H1 (cell line): ENCODE measurements at regions not wholly inside any gene's neighbourhood (a gene's known extent, or its start where the extent isn't known, plus 50 kb on each side); places are given as distances from the start of the nearest gene placed in this dataset.

Source experiments
- CTCF ChIA-PET: fragments of 300-600 bp; sonication (Branson Sonifier 250); formaldehyde crosslinking; loops from one replicate; lab custom pipeline; 2021; ENCODE audit not compliant: partially characterized antibody; lab: Charles Lee
- POLR2A ChIA-PET: fragments of 300-600 bp; sonication (Branson Sonifier 250); formaldehyde crosslinking; loops from one replicate; lab custom pipeline; 2021; ENCODE audit warnings: inconsistent platforms; ENCODE audit not compliant: partially characterized antibody; lab: Charles Lee
- DNase-seq, 2 experiments: peaks; one replicate each; pipeline versions ENCODE4 v3.0.0 to v3.0.0-alpha.2; 2010 to 2022; ENCODE audit warnings: low spot score in 2 of 2, low read depth in 1 of 2, mixed read lengths in 1 of 2
- FAIRE-seq: peaks from 2 replicates; lab custom pipeline; 2011; peaks lifted over from hg19 to GRCh38; lab: Jason Lieb, UNC
- H2AFZ ChIP-seq: 2 replicates; pipeline ENCODE4 v1.8.1; 2012; ENCODE audit warnings: low read length, inconsistent platforms
- H2AK5ac ChIP-seq: 2 replicates; pipeline ENCODE4 v1.6.1; 2013; ENCODE audit warnings: low read depth, low read length
- H2BK120ac ChIP-seq: replicated peaks from 2 replicates; pipeline ENCODE3; 2013; ENCODE audit warnings: low read depth, low read length, inconsistent platforms
- H2BK12ac ChIP-seq: 2 replicates; pipeline ENCODE4 v1.6.1; 2013; ENCODE audit warnings: low read depth, low read length
- H2BK15ac ChIP-seq: 2 replicates; pipeline ENCODE4 v1.6.1; 2013; ENCODE audit warnings: low read length
- H2BK20ac ChIP-seq: 2 replicates; pipeline ENCODE4 v1.6.1; 2013; ENCODE audit warnings: low read length
- H2BK5ac ChIP-seq: 2 replicates; pipeline ENCODE4 v1.6.1; 2013; ENCODE audit warnings: low read depth, low read length
- H3K14ac ChIP-seq: 2 replicates; pipeline ENCODE4 v1.6.1; 2013; ENCODE audit warnings: inconsistent platforms; ENCODE audit not compliant: insufficient read length
- H3K18ac ChIP-seq: 2 replicates; pipeline ENCODE4 v1.6.1; 2013; ENCODE audit warnings: low read length; ENCODE audit errors: extremely low read depth
- H3K23ac ChIP-seq: 2 replicates; pipeline ENCODE4 v1.6.1; 2013; ENCODE audit warnings: inconsistent platforms; ENCODE audit not compliant: insufficient read length
- H3K23me2 ChIP-seq: 2 replicates; pipeline ENCODE4 v1.6.1; 2013; ENCODE audit warnings: low read depth, low read length
- H3K27ac ChIP-seq: 2 replicates; pipeline ENCODE4 v1.6.1; 2011; ENCODE audit warnings: low read depth, low read length, inconsistent platforms
- H3K27me3 ChIP-seq, 4 experiments: replicated peaks in 1 of 4; 1 replicate in 1 of 4; 2 replicates in 3 of 4; pipeline versions ENCODE4 v1.6.1 to v1.8.1; 2011 to 2013; ENCODE audit warnings: low read length in 3 of 4, mild to moderate bottlenecking in 3 of 4, inconsistent platforms in 2 of 4, mixed read lengths in 2 of 4, moderate library complexity in 1 of 4; ENCODE audit not compliant: control insufficient read depth in 3 of 4, insufficient read depth in 3 of 4; ENCODE audit errors: extremely low read depth in 1 of 4
- H3K36me3 ChIP-seq, 4 experiments: 2 replicates each; pipeline versions ENCODE4 v1.6.1 to v1.8.1; 2011 to 2013; ENCODE audit warnings: mild to moderate bottlenecking in 4 of 4, low read length in 3 of 4, moderate library complexity in 2 of 4, control low read depth in 1 of 4, inconsistent platforms in 1 of 4; ENCODE audit not compliant: insufficient read depth in 4 of 4, control insufficient read depth in 2 of 4
- H3K4ac ChIP-seq: replicated peaks from 2 replicates; pipeline ENCODE3; 2013; ENCODE audit warnings: low read length, low read depth, mixed read lengths, inconsistent platforms; ENCODE audit not compliant: insufficient read length
- H3K4me1 ChIP-seq, 4 experiments: replicated peaks in 1 of 4; 1 replicate in 1 of 4; 2 replicates in 3 of 4; pipeline versions ENCODE4 v1.6.1 to v1.8.1; 2011 to 2013; ENCODE audit warnings: low read length in 3 of 4, inconsistent platforms in 2 of 4, mixed read lengths in 1 of 4; ENCODE audit not compliant: insufficient read depth in 4 of 4, control insufficient read depth in 3 of 4
- H3K4me2 ChIP-seq, 2 experiments: 2 replicates each; pipeline versions ENCODE4 v1.6.1 to v1.8.1; 2011 to 2013; ENCODE audit warnings: low read depth in 2 of 2, low read length in 2 of 2, control low read depth in 1 of 2, inconsistent platforms in 1 of 2, mild to moderate bottlenecking in 1 of 2; ENCODE audit not compliant: insufficient read depth in 1 of 2
- H3K4me3 ChIP-seq, 4 experiments: fragments of 200-600, 300-600 bp in 1 of 4; sonication (generic), shearing (Covaris generic), sonication (Bioruptor Twin) in 1 of 4; 2 replicates each; pipeline versions ENCODE4 v1.5.1 to v1.8.1; 2011 to 2016; ENCODE audit warnings: low read length in 4 of 4, low read depth in 3 of 4, control low read depth in 2 of 4, inconsistent platforms in 2 of 4, mild to moderate bottlenecking in 2 of 4, mixed read lengths in 1 of 4, moderate library complexity in 1 of 4; ENCODE audit not compliant: insufficient read depth in 2 of 4; ENCODE audit errors: extremely low read depth in 1 of 4
- H3K56ac ChIP-seq: replicated peaks from 2 replicates; pipeline ENCODE3; 2013; ENCODE audit warnings: low read depth, mild to moderate bottlenecking, mixed read lengths, low read length, inconsistent platforms; ENCODE audit not compliant: insufficient read length
- H3K79me1 ChIP-seq: 2 replicates; pipeline ENCODE4 v1.6.1; 2013; ENCODE audit warnings: low read depth, low read length, control low read depth
- H3K79me2 ChIP-seq, 2 experiments: 2 replicates each; pipeline versions ENCODE4 v1.6.1 to v1.8.1; 2012 to 2013; ENCODE audit warnings: low read length in 2 of 2, mild to moderate bottlenecking in 2 of 2, inconsistent platforms in 1 of 2; ENCODE audit not compliant: insufficient read depth in 2 of 2, control insufficient read depth in 1 of 2
- H3K9ac ChIP-seq, 4 experiments: replicated peaks in 1 of 4; 1 replicate in 1 of 4; 2 replicates in 3 of 4; pipeline versions ENCODE4 v1.6.1 to v1.8.1; 2011 to 2013; ENCODE audit warnings: low read depth in 3 of 4, low read length in 3 of 4, control low read depth in 2 of 4, mild to moderate bottlenecking in 2 of 4, moderate library complexity in 2 of 4, inconsistent platforms in 1 of 4; ENCODE audit errors: extremely low read depth in 1 of 4
- H3K9me3 ChIP-seq, 2 experiments: 2 replicates each; pipeline versions ENCODE4 v1.6.1 to v1.8.1; 2012 to 2013; ENCODE audit warnings: mild to moderate bottlenecking in 2 of 2, moderate library complexity in 2 of 2, control low read depth in 1 of 2, inconsistent platforms in 1 of 2, low read depth in 1 of 2, low read length in 1 of 2, mixed read lengths in 1 of 2; ENCODE audit not compliant: insufficient read depth in 2 of 2
- H4K20me1 ChIP-seq, 2 experiments: replicated peaks in 1 of 2; 2 replicates each; pipeline versions ENCODE3 to v1.8.1; 2011 to 2013; ENCODE audit warnings: inconsistent platforms in 2 of 2, low read length in 2 of 2, mild to moderate bottlenecking in 1 of 2; ENCODE audit not compliant: insufficient read depth in 2 of 2, control insufficient read depth in 1 of 2
- H4K5ac ChIP-seq: 2 replicates; pipeline ENCODE4 v1.6.1; 2013; ENCODE audit warnings: low read length, low read depth, mixed read lengths, inconsistent platforms; ENCODE audit not compliant: insufficient read length
- H4K8ac ChIP-seq: 2 replicates; pipeline ENCODE4 v1.8.0; 2013; ENCODE audit warnings: mild to moderate bottlenecking, moderate library complexity, low read length, inconsistent platforms; ENCODE audit not compliant: insufficient read depth; ENCODE audit errors: extremely low read depth
- H4K91ac ChIP-seq: replicated peaks from 2 replicates; pipeline ENCODE3; 2013; ENCODE audit warnings: low read length, mixed read lengths, inconsistent platforms; ENCODE audit not compliant: insufficient read length
- WGBS, 2 experiments: shearing (Covaris generic) in 1 of 2; methylation state at CpG; one replicate each; pipeline versions ENCODE4 v1.1.6 to v1.1.7; 2013 to 2015; ENCODE audit warnings: low lambda C conversion rate in 2 of 2, mixed read lengths in 2 of 2, inconsistent platforms in 1 of 2, low coverage in 1 of 2, missing lambda C conversion rate in 1 of 2; ENCODE audit not compliant: insufficient replicate concordance in 2 of 2, insufficient coverage in 1 of 2, insufficient read length in 1 of 2; ENCODE audit errors: extremely low coverage in 1 of 2, missing lambda C conversion rate in 1 of 2; 5-methylcytosine and 5-hydroxymethylcytosine counted together

GRCh38 chr1:14149431-14149830 lies 449.1 kb upstream of the KAZN start:
- Histone ChIP-seq H3K36me3 (no peaks in the 10 kb centered on the region), H2BK120ac (no peak overlapping the region), H3K23me2 (no peaks in the 10 kb centered on the region), H2BK5ac (no peak overlapping the region), H3K79me2 (no peaks in the 10 kb centered on the region), H3K27me3 (no peaks in the 10 kb centered on the region), H3K23ac (no peak overlapping the region), H4K91ac (no peak overlapping the region), H4K5ac (no peak overlapping the region), H2BK12ac (0 out of 2 replicates have a peak overlapping the region, but pooled peaks have one; percentile 17), H2AFZ (peak overlapping the region; percentile 70; the same call in 1 of the 2 replicates), H3K4me1 (peaks cover 0 to 4% (median 0%) of the 10 kb centered on the region in 4 experiments; a peak in 1 of 7 replicates), H2BK20ac (no peak overlapping the region), H4K8ac (no peak overlapping the region), H3K4me2 (no peak overlapping the region), H3K18ac (no peak overlapping the region), H2AK5ac (no peak overlapping the region), H4K20me1 (no peaks in the 10 kb centered on the region), H3K27ac (no peak overlapping the region), H3K56ac (no peak overlapping the region), H3K4ac (no peak overlapping the region), H3K14ac (no peak overlapping the region), H3K79me1 (no peaks in the 10 kb centered on the region), H3K9ac (no peak overlapping the region), H2BK15ac (no peak overlapping the region), H3K9me3 (no peaks in the 10 kb centered on the region), H3K4me3 (no peak overlapping the region)
- WGBS, 2 experiments, result 93% methylated on average over 7 of the region's 7 CpGs; no CpG with 5 or more reads in 1 of the 2 experiments
- POLR2A ChIA-PET, result no interaction called here
- FAIRE-seq (no peak), DNase-seq (no peak)
- CTCF ChIA-PET, result interaction anchor here (1.0 to 2.0 kb wide), 6 partner anchors 11 to 36 kb away, joined by 4 to 6 read pairs (median 4); no protein-coding TSS in a partner anchor
